GM12878 (cell line): ENCODE measurements at regions not wholly inside any gene's neighbourhood (a gene's known extent, or its start where the extent isn't known, plus 50 kb on each side); places are given as distances from the start of the nearest gene placed in this dataset.
A peak's percentile ranks its signal among the peaks of the same experiment; 100 is the strongest.
"Not testable (repeated sequence)": the region's sequence is repeated elsewhere in the genome, so short reads cannot be mapped to it uniquely, and the experiment has no call there.

ENCODE experiments used
- ATAC-seq: fragments of 200-7000 bp; cut with Tn5 transposase; 3 replicates; pipeline ENCODE4 v1.9.1; 2020; ENCODE audit warnings: mild to moderate bottlenecking, moderate library complexity
- BruUV-seq: library from RNA; stranded (reverse); fragments of 400-500 nt; replicated peaks from 2 replicates; lab custom pipeline; 2021; lab: Mats Ljungman, UMichigan
- CTCF ChIA-PET: fragments of 300-600 bp; sonication (Branson Sonifier 250); formaldehyde crosslinking; extraction: SDS; loops from one replicate; lab custom pipeline; 2021; ENCODE audit warnings: inconsistent platforms; lab: Yijun Ruan, JAX
- POLR2A ChIA-PET: fragments of 350-600 bp; formaldehyde crosslinking; extraction: SDS; loops from one replicate; lab custom pipeline; 2021; ENCODE audit warnings: inconsistent platforms; lab: Charles Lee
- RAD21 ChIA-PET: fragments of 300-600 bp; sonication (Branson Sonifier 250); formaldehyde crosslinking; loops from one replicate; lab custom pipeline; 2023; ENCODE audit warnings: antibody characterized with exemption; ENCODE audit not compliant: unreplicated experiment; lab: Charles Lee
- SMC1A ChIA-PET: fragments of 300-600 bp; sonication (Branson Sonifier 250); formaldehyde crosslinking; loops from one replicate; lab custom pipeline; 2023; ENCODE audit not compliant: unreplicated experiment, uncharacterized antibody; lab: Charles Lee
- DNase-seq: peaks from one replicate; pipeline ENCODE4 v3.0.0-alpha.2; 2011; ENCODE audit warnings: low read depth, low spot score
- FAIRE-seq: peaks from 3 replicates; lab custom pipeline; 2011; peaks lifted over from hg19 to GRCh38; lab: Jason Lieb, UNC
- H2AFZ ChIP-seq: 2 replicates; pipeline ENCODE4 v1.6.0; 2011; ENCODE audit warnings: low read depth, low read length, control low read depth; ENCODE audit not compliant: control insufficient read depth
- H3K27ac ChIP-seq: 2 replicates; pipeline ENCODE4 v1.5.1; 2011; ENCODE audit warnings: control low read depth; ENCODE audit not compliant: control insufficient read depth, insufficient read depth
- H3K27me3 ChIP-seq, 2 experiments: replicated peaks in 1 of 2; 2 replicates each; pipeline versions ENCODE4 v1.6.0 to v1.6.1; 2011; ENCODE audit warnings: low read length in 1 of 2; ENCODE audit not compliant: control insufficient read depth in 2 of 2, insufficient read depth in 2 of 2
- H3K36me3 ChIP-seq, 2 experiments: 2 replicates each; pipeline ENCODE4 v1.5.1; 2011; ENCODE audit warnings: low read length in 1 of 2; ENCODE audit not compliant: control insufficient read depth in 2 of 2, insufficient read depth in 2 of 2
- H3K4me1 ChIP-seq: 2 replicates; pipeline ENCODE4 v1.6.1; 2011; ENCODE audit warnings: mild to moderate bottlenecking, low read length, moderate library complexity, mixed read lengths; ENCODE audit not compliant: control insufficient read depth, insufficient read depth
- H3K4me2 ChIP-seq: 2 replicates; pipeline ENCODE4 v1.6.0; 2011; ENCODE audit warnings: control low read depth; ENCODE audit not compliant: control insufficient read depth, insufficient read depth
- H3K4me3 ChIP-seq: fragments of 200-600 bp; sonication (generic); 2 replicates; pipeline ENCODE4 v1.5.1; 2016
- H3K79me2 ChIP-seq: 2 replicates; pipeline ENCODE4 v1.6.0; 2011; ENCODE audit warnings: low read length; ENCODE audit not compliant: control insufficient read depth, insufficient read depth
- H3K9ac ChIP-seq: 2 replicates; pipeline ENCODE4 v1.8.0; 2011; ENCODE audit warnings: low read length, control low read depth, mixed read lengths; ENCODE audit not compliant: control insufficient read depth, insufficient read depth
- H3K9me3 ChIP-seq: replicated peaks from 3 replicates; pipeline ENCODE4 v1.5.1; 2011; ENCODE audit warnings: mild to moderate bottlenecking, low read length; ENCODE audit not compliant: control insufficient read depth, insufficient read depth
- H4K20me1 ChIP-seq: 2 replicates; pipeline ENCODE4 v1.6.0; 2011; ENCODE audit not compliant: control insufficient read depth, insufficient read depth
- WGBS: methylation state at CpG from one replicate; pipeline ENCODE4 v1.1.6; 2016; ENCODE audit warnings: low lambda C conversion rate; ENCODE audit not compliant: insufficient replicate concordance, insufficient coverage; ENCODE audit errors: missing lambda C conversion rate; 5-methylcytosine and 5-hydroxymethylcytosine counted together
- in situ Hi-C: fragments of 300-500 bp; cut with MboI; formaldehyde crosslinking; loops from 9 replicates; pipeline ENCODE4 v1.14.3; 2018; ENCODE audit warnings: mixed read lengths
- intact Hi-C: fragments of 100-400 bp; cut with micrococcal nuclease; formaldehyde crosslinking; loops from one replicate; pipeline ENCODE4 v1.14.2; 2022; ENCODE audit not compliant: unreplicated experiment
- TF ChIP-seq, protein P1 (sequence below), 3 experiments: IDR thresholded peaks in 2 of 3; conservative IDR thresholded peaks in 1 of 3; 2 replicates each; pipeline ENCODE4 v1.5.1; 2011; ENCODE audit warnings: low read depth in 3 of 3, low read length in 3 of 3, mild to moderate bottlenecking in 3 of 3, control low read depth in 2 of 3, moderate library complexity in 2 of 3, inconsistent platforms in 1 of 3, mixed read lengths in 1 of 3; ENCODE audit not compliant: control insufficient read depth in 2 of 3, insufficient read depth in 1 of 3; ENCODE audit errors: extremely low read depth in 1 of 3

GRCh38 chr12:31177514-31177913 is 103.9 kb downstream of the DDX11 start:
- FAIRE-seq, POLR2A ChIA-PET, H2AFZ ChIP-seq, H3K9ac ChIP-seq, H4K20me1 ChIP-seq, H3K9me3 ChIP-seq, BruUV-seq, in situ Hi-C loops, H3K27ac ChIP-seq, H3K4me3 ChIP-seq, H3K4me2 ChIP-seq, H3K4me1 ChIP-seq, intact Hi-C loops, H3K79me2 ChIP-seq, RAD21 ChIA-PET, DNase-seq, H3K27me3 ChIP-seq, H3K36me3 ChIP-seq: not testable (repeated sequence)
- CTCF ChIA-PET: interaction anchor here (1.1 kb wide), 1 partner anchor 60 kb away, joined by 3 read pairs; no protein-coding TSS in a partner anchor
- WGBS: 64% methylated on average over 4 of the region's 4 CpGs
- SMC1A ChIA-PET: interaction anchor here (0.6 kb wide), 1 partner anchor 1839 kb away, joined by 3 read pairs; no protein-coding TSS in a partner anchor
- TF ChIP-seq, protein P1, sequence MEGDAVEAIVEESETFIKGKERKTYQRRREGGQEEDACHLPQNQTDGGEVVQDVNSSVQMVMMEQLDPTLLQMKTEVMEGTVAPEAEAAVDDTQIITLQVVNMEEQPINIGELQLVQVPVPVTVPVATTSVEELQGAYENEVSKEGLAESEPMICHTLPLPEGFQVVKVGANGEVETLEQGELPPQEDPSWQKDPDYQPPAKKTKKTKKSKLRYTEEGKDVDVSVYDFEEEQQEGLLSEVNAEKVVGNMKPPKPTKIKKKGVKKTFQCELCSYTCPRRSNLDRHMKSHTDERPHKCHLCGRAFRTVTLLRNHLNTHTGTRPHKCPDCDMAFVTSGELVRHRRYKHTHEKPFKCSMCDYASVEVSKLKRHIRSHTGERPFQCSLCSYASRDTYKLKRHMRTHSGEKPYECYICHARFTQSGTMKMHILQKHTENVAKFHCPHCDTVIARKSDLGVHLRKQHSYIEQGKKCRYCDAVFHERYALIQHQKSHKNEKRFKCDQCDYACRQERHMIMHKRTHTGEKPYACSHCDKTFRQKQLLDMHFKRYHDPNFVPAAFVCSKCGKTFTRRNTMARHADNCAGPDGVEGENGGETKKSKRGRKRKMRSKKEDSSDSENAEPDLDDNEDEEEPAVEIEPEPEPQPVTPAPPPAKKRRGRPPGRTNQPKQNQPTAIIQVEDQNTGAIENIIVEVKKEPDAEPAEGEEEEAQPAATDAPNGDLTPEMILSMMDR (IDR thresholded peaks at IDR 0.05 in 2 of 3, conservative IDR thresholded peaks at IDR 0.05 in 1 of 3; ENCODE audit: control insufficient read depth in 2 of 3, extremely low read depth in 1 of 3, insufficient read depth in 1 of 3, low read depth in 3 of 3, low read length in 3 of 3): peak in 1 of 3 experiments; percentile 7; a peak in 1 of 6 replicates
- peak; percentile 56 for ATAC-seq

- FAIRE-seq, H2AFZ ChIP-seq, RAD21 ChIA-PET, H3K4me1 ChIP-seq, H3K9ac ChIP-seq, H3K27ac ChIP-seq, DNase-seq, in situ Hi-C loops, ATAC-seq, intact Hi-C loops, POLR2A ChIA-PET, H3K79me2 ChIP-seq, H3K36me3 ChIP-seq, H3K4me2 ChIP-seq, H3K9me3 ChIP-seq, H3K27me3 ChIP-seq, SMC1A ChIA-PET, CTCF ChIA-PET, H4K20me1 ChIP-seq, BruUV-seq, H3K4me3 ChIP-seq: not testable (repeated sequence)
- WGBS: 36% methylated on average over 4 of the region's 4 CpGs
These were observed 105.2 kb downstream of the DDX11 start for GRCh38 chr12:31178875-31179274.
